Subcutaneous abdominal adipose tissue (tissue), 5 donors: ENCODE measurements at regions not wholly inside any gene's neighbourhood (a gene's known extent, or its start where the extent isn't known, plus 50 kb on each side); places are given as distances from the start of the nearest gene placed in this dataset.

Source experiments
- H3K27ac ChIP-seq: one replicate; pipeline ENCODE4 v1.7.0; 2013; ENCODE audit warnings: low read depth, mild to moderate bottlenecking, inconsistent platforms, low read length, moderate library complexity
- H3K27me3 ChIP-seq, 5 donors: one replicate each; pipeline ENCODE4 v1.7.0; 2013; ENCODE audit warnings: low read length in 5 of 5, inconsistent platforms in 1 of 5; ENCODE audit not compliant: control insufficient read depth in 5 of 5, insufficient read depth in 4 of 5
- H3K36me3 ChIP-seq, 5 donors: one replicate each; pipeline ENCODE4 v1.7.0; 2013; ENCODE audit warnings: low read length in 5 of 5; ENCODE audit not compliant: control insufficient read depth in 5 of 5, insufficient read depth in 5 of 5
- H3K4me1 ChIP-seq, 5 donors: one replicate each; pipeline ENCODE4 v1.7.0; 2013; ENCODE audit warnings: low read length in 5 of 5, mild to moderate bottlenecking in 3 of 5, moderate library complexity in 1 of 5; ENCODE audit not compliant: control insufficient read depth in 5 of 5, insufficient read depth in 5 of 5
- H3K4me3 ChIP-seq, 5 donors: one replicate each; pipeline ENCODE4 v1.7.0; 2013; ENCODE audit warnings: low read length in 5 of 5, low read depth in 1 of 5
- H3K9ac ChIP-seq, 5 donors: one replicate each; pipeline ENCODE4 v1.7.0; 2013; ENCODE audit warnings: low read length in 5 of 5, mild to moderate bottlenecking in 4 of 5, moderate library complexity in 3 of 5
- H3K9me3 ChIP-seq, 5 donors: one replicate each; pipeline ENCODE4 v1.7.0; 2013; ENCODE audit warnings: low read length in 5 of 5; ENCODE audit not compliant: control insufficient read depth in 5 of 5
- donor health status: healthy.
- donor health status: healthy.
- donor health status: healthy.
- donor health status: healthy.
- donor health status: healthy.

DNA sequence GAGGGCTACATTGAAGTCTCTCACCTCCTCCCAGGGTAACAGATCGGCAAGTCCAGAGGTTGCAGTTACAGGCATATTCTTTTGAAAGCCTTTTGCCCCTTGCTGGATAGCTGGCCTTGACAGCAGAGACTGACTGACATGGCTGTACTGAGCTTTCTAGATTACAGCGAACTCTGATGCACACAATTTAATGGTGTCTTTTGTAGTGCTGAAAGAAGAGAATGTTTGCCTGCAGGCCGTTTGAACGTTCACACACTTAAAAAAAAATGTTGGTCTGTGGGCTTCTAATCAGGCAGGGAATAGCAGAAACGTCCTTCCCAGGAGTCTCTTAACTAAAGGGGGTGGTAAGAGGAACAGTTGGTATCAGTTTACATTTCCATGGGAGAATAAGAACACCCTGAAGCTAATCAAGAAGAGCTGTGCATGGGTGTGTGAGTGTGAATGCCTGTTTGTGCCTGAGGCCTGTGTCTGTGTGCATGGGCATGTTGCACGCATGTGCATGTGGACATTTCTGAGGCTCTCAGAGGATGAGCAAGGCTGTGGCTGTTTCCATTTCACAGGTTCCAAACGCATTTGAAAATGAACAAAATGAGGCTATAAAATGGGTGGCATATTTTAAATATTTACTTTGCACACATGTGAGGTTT lies 213.9 kb upstream of the SSTR4 start:
- no peak overlapping the region for H3K4me3 ChIP-seq
- H3K36me3 ChIP-seq, result no peaks in the 10 kb centered on the region
- H3K27me3 ChIP-seq, result peaks cover 0 to 4% (median 0%) of the 10 kb centered on the region in 5 donors
- H3K4me1 ChIP-seq, result no peaks in the 10 kb centered on the region
- no peaks in the 10 kb centered on the region for H3K9me3 ChIP-seq
- no peak overlapping the region for H3K9ac ChIP-seq
- no peak overlapping the region for H3K27ac ChIP-seq

DNA sequence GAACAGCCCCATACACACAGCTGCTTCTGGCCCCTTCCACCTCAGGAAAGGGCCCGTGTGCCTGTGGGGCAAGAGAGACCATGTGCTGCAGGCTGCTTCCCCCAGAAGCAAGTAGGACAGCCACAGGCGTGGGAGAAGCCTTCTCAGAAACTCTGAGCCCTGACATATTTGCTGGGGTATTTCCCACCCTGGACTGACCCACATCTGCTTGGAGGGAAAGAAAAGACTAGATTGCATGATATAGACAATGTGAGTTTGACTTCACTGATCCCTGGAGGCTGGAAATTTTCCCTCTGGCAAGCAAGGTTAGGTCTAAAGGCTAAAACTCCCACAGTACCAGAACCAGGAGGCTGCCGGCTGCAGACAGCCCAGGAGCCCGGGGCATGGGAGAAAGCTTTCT lies 213.3 kb upstream of the SSTR4 start:
- peaks cover 0 to 4% (median 0%) of the 10 kb centered on the region in 5 donors for H3K27me3 ChIP-seq
- no peaks in the 10 kb centered on the region for H3K9me3 ChIP-seq
- no peak overlapping the region for H3K9ac ChIP-seq
- no peaks in the 10 kb centered on the region for H3K4me1 ChIP-seq
- no peak overlapping the region for H3K4me3 ChIP-seq
- H3K36me3 ChIP-seq, result no peaks in the 10 kb centered on the region
- no peak overlapping the region for H3K27ac ChIP-seq

DNA sequence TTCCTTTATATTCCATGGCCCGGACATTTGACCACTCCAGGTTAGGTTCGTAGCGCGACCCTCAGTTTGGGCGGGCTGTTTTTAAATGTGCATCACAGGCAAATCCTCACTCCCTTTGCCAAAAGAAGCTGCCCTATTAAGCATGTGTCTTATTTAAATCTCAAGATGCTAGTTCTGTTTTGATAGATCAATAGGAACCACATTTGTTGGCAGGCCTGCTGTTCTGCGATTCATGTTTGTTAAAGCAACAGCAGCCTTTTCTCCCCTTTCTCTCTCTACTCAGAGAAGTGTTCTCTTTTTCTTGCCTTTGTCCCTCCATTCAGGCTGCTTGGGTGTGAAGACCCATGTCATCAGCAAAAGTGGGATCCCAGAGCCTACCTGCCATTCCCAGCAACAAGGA lies 212.0 kb upstream of the SSTR4 start:
- no peaks in the 10 kb centered on the region for H3K9me3 ChIP-seq
- H3K27me3 ChIP-seq, result peaks cover 0 to 4% (median 0%) of the 10 kb centered on the region in 5 donors
- no peak overlapping the region for H3K4me3 ChIP-seq
- no peak overlapping the region for H3K27ac ChIP-seq
- no peak overlapping the region for H3K9ac ChIP-seq
- no peaks in the 10 kb centered on the region for H3K4me1 ChIP-seq
- H3K36me3 ChIP-seq, result no peaks in the 10 kb centered on the region

DNA sequence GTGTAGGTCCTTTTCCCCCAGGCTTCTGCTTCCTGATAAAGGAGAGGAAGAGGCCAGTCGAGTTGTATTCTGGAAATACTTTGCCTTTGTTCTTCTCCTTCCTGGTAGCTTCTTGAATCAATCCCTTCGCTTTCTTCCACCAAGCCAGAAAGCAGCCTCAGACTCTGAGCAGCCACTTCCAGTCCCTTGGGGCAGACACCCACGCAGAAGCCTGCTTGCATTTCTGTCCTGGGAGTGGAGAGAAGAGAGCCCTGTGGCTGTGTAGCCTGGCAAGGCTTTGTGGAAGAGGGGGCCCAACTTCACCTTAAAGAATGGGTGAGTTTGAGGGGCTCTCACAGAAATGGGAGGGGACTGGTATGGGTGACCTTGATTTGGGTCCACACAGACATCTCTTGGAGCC lies 211.0 kb upstream of the SSTR4 start:
- no peak overlapping the region for H3K4me3 ChIP-seq
- peaks cover 0 to 8% (median 0%) of the 10 kb centered on the region in 5 donors for H3K27me3 ChIP-seq
- H3K9me3 ChIP-seq, result no peaks in the 10 kb centered on the region

DNA sequence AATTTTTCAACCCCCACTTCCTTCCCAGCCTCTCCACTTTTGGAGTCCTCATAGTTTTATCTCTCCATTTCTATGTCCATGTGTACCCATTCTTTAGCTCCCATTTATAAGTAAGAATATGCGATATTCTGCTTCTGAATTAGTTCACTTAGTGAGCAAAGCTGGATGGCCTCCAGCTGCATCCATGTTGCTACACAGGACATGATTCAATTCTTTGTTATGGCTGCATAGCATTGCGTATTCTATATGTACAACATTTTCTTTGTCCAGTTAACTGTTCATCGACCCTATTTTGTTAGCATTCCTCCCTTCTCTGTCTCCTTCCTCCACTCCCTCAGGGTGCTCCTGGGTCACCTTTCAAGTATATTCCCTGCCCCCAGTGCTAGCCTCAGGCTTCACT lies 210.0 kb upstream of the SSTR4 start:
- peaks cover 0 to 9% (median 0%) of the 10 kb centered on the region in 5 donors for H3K27me3 ChIP-seq
- H3K4me1 ChIP-seq, result no peaks in the 10 kb centered on the region
- H3K4me3 ChIP-seq, result no peak overlapping the region
- no peaks in the 10 kb centered on the region for H3K36me3 ChIP-seq
- H3K9ac ChIP-seq, result no peak overlapping the region
- H3K27ac ChIP-seq, result no peak overlapping the region
- no peaks in the 10 kb centered on the region for H3K9me3 ChIP-seq

More for the DNA sequence above, 211.0 kb upstream of the SSTR4 start:
- Histone ChIP-seq H3K9ac (no peak overlapping the region), H3K4me1 (no peaks in the 10 kb centered on the region), H3K36me3 (no peaks in the 10 kb centered on the region), H3K27ac (no peak overlapping the region)

DNA sequence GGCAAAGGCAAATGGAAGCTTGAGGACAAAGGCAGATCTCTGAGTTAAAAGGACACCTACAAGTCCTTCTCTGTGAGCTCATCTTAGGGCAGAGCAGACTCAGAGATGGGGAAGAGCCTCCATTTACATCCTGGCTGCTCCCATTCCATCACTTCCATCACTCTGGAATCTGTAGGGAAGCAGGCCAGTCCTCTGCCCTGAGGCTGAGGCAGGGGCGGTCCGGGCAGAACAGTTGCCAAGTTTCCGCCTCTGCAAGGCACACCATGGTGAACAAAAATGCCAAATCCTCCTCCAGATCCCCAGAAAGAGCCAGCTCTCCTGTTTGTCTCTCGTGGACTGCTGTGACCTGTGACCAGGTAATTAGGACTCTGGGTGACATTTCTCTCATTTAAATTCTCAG lies 209.6 kb upstream of the SSTR4 start:
- H3K27me3 ChIP-seq, result peaks cover 0 to 9% (median 0%) of the 10 kb centered on the region in 5 donors
- H3K36me3 ChIP-seq, result no peaks in the 10 kb centered on the region
- H3K4me1 ChIP-seq, result no peaks in the 10 kb centered on the region
- H3K4me3 ChIP-seq, result no peak overlapping the region
- H3K9me3 ChIP-seq, result no peaks in the 10 kb centered on the region
- H3K9ac ChIP-seq, result no peak overlapping the region
- H3K27ac ChIP-seq, result no peak overlapping the region

DNA sequence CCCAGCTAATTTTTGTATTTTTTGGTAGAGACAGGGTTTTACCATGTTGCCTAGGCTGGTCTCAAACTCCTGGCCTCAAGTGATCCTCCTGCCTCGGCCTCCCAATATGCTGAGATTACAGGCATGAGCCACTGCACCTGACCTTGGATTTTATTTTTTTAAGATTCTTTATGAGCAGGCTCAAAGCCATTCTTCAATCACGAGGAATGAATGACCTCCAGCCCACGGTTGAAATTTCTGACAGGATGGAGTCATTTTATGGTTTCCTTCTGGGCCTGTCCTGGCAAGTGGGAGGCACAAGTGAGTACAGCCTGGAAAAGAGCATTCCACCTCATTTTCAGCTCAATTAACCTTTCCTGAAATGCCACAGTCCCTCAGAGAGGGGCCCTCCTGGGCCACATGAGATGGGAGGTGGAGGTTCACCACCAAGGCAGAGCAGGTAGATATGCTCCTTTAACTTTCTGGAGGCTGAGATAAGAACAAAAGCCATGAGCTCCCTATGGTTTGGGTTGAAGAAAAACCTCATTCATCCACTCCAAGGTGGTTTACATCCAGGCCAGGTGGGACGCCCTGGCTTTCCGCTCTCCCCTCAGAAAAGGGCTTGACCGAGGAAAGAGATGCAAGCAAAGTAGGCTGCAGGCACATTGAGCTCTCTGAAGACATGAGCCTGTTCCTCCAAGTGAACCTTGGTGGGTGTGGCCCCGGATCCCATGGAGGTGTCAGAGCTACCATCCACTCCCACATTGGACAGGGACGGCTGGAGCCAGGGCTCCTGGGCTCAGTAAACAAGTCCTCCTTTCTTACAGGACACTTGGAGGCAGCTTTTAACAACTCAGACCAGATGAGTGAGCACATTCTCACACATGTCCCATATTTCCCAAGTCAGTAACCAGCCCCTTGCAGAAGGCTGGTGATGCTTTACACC lies 208.5 kb upstream of the SSTR4 start:
- Histone ChIP-seq H3K9ac (no peak overlapping the region), H3K4me1 (no peaks in the 10 kb centered on the region), H3K36me3 (no peaks in the 10 kb centered on the region), H3K27ac (no peak overlapping the region), H3K27me3 (peaks cover 0 to 9% (median 0%) of the 10 kb centered on the region in 5 donors), H3K4me3 (no peak overlapping the region), H3K9me3 (no peaks in the 10 kb centered on the region)

DNA sequence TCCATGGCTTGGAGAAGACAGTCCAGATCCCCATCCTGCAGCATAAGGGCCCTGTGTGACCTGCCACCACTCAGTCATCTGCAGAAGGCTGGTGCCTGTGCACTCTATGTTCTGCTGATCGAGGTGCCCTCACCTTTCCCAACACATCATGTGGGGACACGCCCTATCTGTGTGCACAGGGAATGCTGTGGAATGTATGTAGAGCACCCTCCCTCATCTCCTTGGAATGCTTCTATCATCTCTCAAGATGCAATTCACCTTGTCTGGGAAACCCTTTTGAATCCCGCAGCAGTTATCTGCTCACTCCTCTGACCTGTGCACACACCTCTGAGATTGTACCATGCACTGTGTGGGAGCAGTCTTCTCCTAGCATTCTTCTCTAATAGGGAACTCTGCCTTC lies 207.2 kb upstream of the SSTR4 start:
- Histone ChIP-seq H3K4me3 (no peak overlapping the region), H3K27me3 (peaks cover 0 to 9% (median 0%) of the 10 kb centered on the region in 5 donors), H3K4me1 (no peaks in the 10 kb centered on the region), H3K36me3 (no peaks in the 10 kb centered on the region), H3K9me3 (no peaks in the 10 kb centered on the region), H3K9ac (no peak overlapping the region), H3K27ac (no peak overlapping the region)

DNA sequence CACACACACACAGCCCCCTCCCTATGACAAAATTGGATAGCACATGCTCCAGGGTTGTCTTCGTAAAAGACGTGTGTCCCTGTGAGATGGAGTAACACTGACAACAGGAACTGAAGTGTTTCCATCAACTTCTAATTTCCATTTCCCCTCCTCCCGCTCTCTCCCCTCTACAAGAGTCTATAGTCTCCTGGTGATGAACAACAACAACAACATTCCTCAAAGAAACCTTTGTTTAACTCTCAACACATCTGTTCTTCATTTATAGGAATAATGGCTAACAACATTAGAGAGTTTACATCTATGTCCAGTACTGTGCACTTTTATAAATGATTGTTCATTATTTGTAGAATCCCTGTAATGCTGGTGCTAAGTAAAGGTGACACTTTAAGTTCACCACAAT lies 205.8 kb upstream of the SSTR4 start:
- no peak overlapping the region for H3K4me3 ChIP-seq
- H3K27ac ChIP-seq, result no peak overlapping the region
- H3K4me1 ChIP-seq, result no peaks in the 10 kb centered on the region
- no peaks in the 10 kb centered on the region for H3K9me3 ChIP-seq
- H3K36me3 ChIP-seq, result no peaks in the 10 kb centered on the region
- no peak overlapping the region for H3K9ac ChIP-seq
- H3K27me3 ChIP-seq, result peaks cover 0 to 9% (median 0%) of the 10 kb centered on the region in 5 donors

DNA sequence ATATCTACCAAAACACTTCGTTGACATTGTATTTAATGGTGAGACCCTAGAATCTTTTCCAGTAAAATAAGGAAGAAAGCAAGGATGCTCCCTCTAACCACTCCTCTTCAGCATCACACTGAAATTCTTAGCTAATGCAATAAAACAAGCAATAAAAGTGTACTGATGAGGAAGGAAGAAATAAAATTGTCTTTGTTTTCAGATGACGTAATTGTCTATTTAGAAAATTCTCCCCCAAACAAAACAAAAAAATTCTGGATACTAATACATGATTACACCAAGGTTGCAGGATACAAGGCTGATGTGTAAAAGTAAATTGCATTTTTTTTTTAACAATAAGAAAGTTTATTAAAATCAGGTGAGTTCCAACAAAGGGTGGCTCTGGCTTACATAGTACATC lies 205.0 kb upstream of the SSTR4 start:
- Histone ChIP-seq H3K9me3 (no peaks in the 10 kb centered on the region), H3K4me3 (no peak overlapping the region), H3K27ac (no peak overlapping the region), H3K4me1 (no peaks in the 10 kb centered on the region), H3K9ac (no peak overlapping the region), H3K36me3 (no peaks in the 10 kb centered on the region), H3K27me3 (peaks cover 0 to 9% (median 0%) of the 10 kb centered on the region in 5 donors)
